ENCODE measurements at regions not wholly inside any gene's neighbourhood (a gene's known extent, or its start where the extent isn't known, plus 50 kb on each side); places are given as distances from the start of the nearest gene placed in this dataset.

DNA sequence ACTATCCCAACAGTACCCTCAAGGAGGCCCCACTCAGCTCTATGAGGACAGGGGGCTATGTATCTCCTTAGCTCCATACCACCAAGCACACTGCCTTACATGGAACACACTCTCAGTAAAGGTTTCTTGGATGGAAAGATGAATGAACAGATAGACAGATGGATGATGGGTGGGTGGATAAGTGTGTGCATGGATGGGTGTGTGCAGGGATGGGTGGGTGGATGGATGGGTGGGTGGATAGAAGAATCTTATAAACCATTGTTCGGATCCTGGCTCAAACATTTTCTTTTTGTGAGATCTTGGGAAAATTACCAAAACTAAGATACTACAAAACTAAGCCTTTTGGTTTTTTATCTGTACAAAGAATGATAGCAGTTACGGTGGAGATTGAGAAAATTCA lies 111.0 kb upstream of the NFIA start:
- H3K36me3 ChIP-seq = no peaks in the 10 kb centered on the region
- no peak overlapping the region for H3K4me3 ChIP-seq (ENCODE audit: low read depth, low read length)
- peaks cover 6% of the 10 kb centered on the region; the same call in 1 of the 2 replicates for H3K4me1 ChIP-seq
- no peaks in the 10 kb centered on the region for H3K9me3 ChIP-seq
- no peak for DNase-seq
- H3K27me3 ChIP-seq = no peaks in the 10 kb centered on the region
- no peak for TF ChIP-seq CTCF (IDR thresholded peaks at IDR 0.05; ENCODE audit: low read depth, low read length)

DNA sequence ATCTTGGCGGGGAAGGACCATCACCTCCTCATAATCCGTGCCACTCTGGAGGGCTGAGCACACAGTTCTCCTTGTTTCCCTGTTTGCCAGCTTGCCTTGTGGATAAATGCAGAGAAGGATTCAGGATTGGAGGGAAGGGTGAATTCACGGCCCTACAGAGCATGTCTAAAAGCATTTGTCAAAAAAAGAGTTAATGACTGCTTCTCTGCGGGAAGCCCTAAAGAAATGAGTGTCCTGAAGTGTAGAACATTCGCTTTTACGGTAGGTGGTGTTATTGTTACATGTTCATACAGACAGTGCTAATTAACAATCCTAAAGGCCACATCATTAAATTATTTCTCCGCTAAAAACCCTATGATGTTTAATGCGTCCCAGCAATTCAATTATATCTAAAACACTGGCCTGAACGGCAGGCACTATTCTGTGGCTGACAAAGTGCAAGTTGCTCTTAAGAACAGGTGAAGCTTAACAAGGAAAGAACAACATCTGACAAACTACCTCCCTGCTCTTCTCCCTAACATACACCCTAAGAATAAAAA lies 112.3 kb upstream of the NFIA start:
- Histone ChIP-seq H3K9me3 (no peaks in the 10 kb centered on the region), H3K4me1 (peaks cover 6% of the 10 kb centered on the region; the same call in 1 of the 2 replicates), H3K4me3 (ENCODE audit: low read depth, low read length) (no peak overlapping the region), H3K27me3 (no peaks in the 10 kb centered on the region), H3K36me3 (no peaks in the 10 kb centered on the region)
- TF ChIP-seq CTCF (IDR thresholded peaks at IDR 0.05; ENCODE audit: low read depth, low read length) = peak; percentile 36
- DNase-seq = no peak

- no peaks in the 10 kb centered on the region for H3K27me3 ChIP-seq
- TF ChIP-seq CTCF (IDR thresholded peaks at IDR 0.05; ENCODE audit: low read depth, low read length) = no peak
- peaks cover 1% of the 10 kb centered on the region; the same call in 1 of the 2 replicates for H3K4me1 ChIP-seq
- DNase-seq = no peak
- H3K4me3 ChIP-seq (ENCODE audit: low read depth, low read length) = no peak overlapping the region
- no peaks in the 10 kb centered on the region for H3K9me3 ChIP-seq
- H3K36me3 ChIP-seq = no peaks in the 10 kb centered on the region
Measured at GRCh38 chr1:60965280-60965854, 117.0 kb upstream of the NFIA start.

DNA sequence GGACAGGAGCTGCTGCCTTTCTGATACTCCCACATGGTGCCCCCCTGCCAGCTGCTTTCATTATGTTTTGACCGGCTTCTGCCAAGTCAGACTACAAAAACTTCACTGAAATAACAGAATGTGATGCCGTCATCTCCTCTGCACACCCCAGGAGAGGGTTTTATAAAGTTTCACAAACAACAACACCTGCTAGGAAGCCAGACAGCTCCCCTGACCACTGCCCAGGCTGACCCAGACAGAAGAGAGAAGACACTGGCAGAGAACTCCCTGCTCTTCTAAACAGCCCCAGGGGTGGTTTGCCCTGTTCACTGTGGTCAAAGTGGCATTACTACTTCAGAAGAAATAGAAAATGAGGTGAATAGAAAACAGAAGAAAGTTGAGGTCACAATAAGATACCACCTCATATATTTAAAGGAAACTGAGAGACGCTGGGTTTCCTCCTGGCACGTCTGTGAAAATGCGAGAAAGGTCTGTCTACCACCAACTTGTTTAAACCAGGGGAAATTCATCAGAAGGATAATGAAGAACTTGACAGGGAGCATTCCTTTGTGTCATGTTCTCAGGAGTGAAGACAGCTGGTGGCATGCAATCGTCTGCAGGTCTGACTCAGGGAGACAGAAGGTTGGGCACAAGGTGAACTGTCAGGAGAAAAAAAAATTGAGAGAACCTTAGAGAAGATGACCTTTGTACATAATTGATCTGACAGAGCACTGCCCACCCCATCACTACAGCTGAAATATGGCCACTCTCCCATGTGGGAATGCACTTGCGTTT lies 119.0 kb upstream of the NFIA start:
- H3K9me3 ChIP-seq = no peaks in the 10 kb centered on the region
- DNase-seq = no peak
- H3K36me3 ChIP-seq = no peaks in the 10 kb centered on the region
- H3K27me3 ChIP-seq = no peaks in the 10 kb centered on the region
- no peak overlapping the region for H3K4me3 ChIP-seq (ENCODE audit: low read depth, low read length)
- no peak for TF ChIP-seq CTCF (IDR thresholded peaks at IDR 0.05; ENCODE audit: low read depth, low read length)
- H3K4me1 ChIP-seq = no peaks in the 10 kb centered on the region; the same call in 1 of the 2 replicates

DNA sequence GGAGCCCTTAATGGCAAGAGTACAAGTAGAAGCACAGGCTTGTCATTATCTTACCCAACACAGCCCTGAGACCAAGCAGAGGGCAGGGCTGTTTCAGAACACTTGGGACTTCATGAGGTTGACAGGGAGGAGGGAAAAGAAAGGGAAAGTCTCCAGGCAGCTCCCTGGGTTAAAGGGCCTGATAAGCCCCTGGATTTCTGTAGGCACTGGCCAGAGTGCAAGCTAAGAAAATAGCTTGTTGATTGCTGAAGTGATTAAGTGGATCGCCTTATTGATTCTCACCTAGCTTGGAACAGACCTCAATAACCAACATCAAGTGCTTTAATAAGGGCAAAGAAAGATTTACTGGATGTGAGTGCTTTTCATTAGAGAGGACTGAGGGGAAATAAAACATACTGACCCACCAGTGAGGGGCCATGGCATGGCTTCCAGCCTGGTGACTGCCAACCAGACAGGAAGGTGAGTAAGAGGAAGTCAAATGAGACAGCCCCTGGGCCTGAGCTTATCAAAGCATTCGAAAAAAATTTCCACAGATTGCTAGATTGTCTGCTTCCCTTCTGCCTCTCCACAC lies 121.4 kb upstream of the NFIA start:
- no peak for DNase-seq
- no peaks in the 10 kb centered on the region for H3K27me3 ChIP-seq
- no peak for TF ChIP-seq CTCF (IDR thresholded peaks at IDR 0.05; ENCODE audit: low read depth, low read length)
- H3K4me1 ChIP-seq = peaks cover 3% of the 10 kb centered on the region; the same call in 1 of the 2 replicates
- H3K9me3 ChIP-seq = no peaks in the 10 kb centered on the region
- no peaks in the 10 kb centered on the region for H3K36me3 ChIP-seq
- H3K4me3 ChIP-seq (ENCODE audit: low read depth, low read length) = no peak overlapping the region
